Upper lobe of left lung (tissue), 4 donors: ENCODE measurements at regions not wholly inside any gene's neighbourhood (a gene's known extent, or its start where the extent isn't known, plus 50 kb on each side); places are given as distances from the start of the nearest gene placed in this dataset.

Experiments used
- CTCF ChIP-seq, 6 experiments: fragments of 450-650 bp in 4 of 6; fragments of 200-600 bp in 2 of 6; sonication (generic) in 2 of 6; IDR thresholded peaks; one replicate each; pipeline ENCODE4 v1.5.1; 2016 to 2019; ENCODE audit warnings: antibody characterized with exemption in 6 of 6
- EP300 ChIP-seq, 4 donors: sonication (generic); formaldehyde crosslinking; IDR thresholded peaks; one replicate each; pipeline ENCODE4 v1.5.1; 2017; ENCODE audit warnings: antibody characterized with exemption in 4 of 4, control low read depth in 2 of 4
- POLR2A ChIP-seq, 4 donors: fragments of 450-650 bp; IDR thresholded peaks; one replicate each; pipeline ENCODE4 v1.5.1; 2016 to 2017; ENCODE audit warnings: antibody characterized with exemption in 4 of 4, mild to moderate bottlenecking in 2 of 4
- POLR2AphosphoS5 ChIP-seq, 2 donors: sonication (generic); formaldehyde crosslinking; IDR thresholded peaks; one replicate each; pipeline ENCODE4 v1.5.1; 2017; ENCODE audit warnings: antibody characterized with exemption in 2 of 2

GRCh38 chr2:88896971-88897370, 205.5 kb downstream of the RPIA start:
- TF ChIP-seq CTCF (IDR thresholded peaks at IDR 0.05): no peak
- TF ChIP-seq EP300 (IDR thresholded peaks at IDR 0.05): no peak
- no peak for TF ChIP-seq POLR2AphosphoS5 (IDR thresholded peaks at IDR 0.05)
- TF ChIP-seq POLR2A (IDR thresholded peaks at IDR 0.05): no peak
